ENCODE measurements at regions not wholly inside any gene's neighbourhood (a gene's known extent, or its start where the extent isn't known, plus 50 kb on each side); places are given as distances from the start of the nearest gene placed in this dataset.
"Not testable (repeated sequence)": the region's sequence is repeated elsewhere in the genome, so short reads cannot be mapped to it uniquely, and the experiment has no call there.

DNA sequence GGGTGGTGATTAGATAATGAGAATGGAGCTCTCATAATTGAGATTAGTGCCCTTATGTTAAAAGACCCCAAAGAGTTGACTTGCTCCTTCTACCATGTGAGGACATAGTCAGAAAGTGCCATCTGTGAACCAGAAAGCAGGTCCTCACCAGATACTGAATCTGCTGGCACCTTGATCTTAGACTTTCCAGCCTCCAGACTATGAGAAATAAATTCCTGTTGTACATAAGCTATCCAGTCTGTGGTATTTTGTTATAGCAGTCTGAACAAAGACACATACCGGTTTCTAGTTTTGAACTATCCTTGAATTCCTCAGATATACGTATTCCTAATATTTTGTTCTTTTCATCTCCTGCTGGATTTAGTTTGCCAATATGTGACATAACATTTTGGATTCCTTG lies 228.1 kb downstream of the FZD1 start:
- TF ChIP-seq CTCF (IDR thresholded peaks at IDR 0.05) = no peak
- no peak for TF ChIP-seq ZFX (IDR thresholded peaks at IDR 0.05; ENCODE audit: borderline replicate concordance)

DNA sequence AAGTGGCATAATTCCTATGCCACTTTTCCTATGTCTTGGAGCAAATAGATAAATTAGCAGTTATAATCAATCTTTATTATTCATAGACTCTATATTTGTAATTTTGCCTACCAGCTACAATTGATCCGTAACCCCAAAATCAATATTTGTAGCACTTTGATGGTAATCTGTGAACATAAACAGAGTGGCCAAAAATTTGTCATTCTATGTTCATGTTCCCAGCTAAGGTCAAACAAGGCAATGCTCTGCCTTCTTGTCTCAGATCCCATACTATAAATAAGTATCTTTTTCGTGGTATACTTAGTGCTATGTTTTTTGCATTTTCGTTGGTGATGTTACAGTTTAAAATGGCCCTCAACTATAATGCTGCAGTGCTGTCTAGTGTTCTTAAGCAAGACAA lies 228.5 kb downstream of the FZD1 start:
- TF ChIP-seq CTCF (IDR thresholded peaks at IDR 0.05) (no peak), ZFX (IDR thresholded peaks at IDR 0.05; ENCODE audit: borderline replicate concordance) (no peak)
- no peak overlapping the region for H3K27ac ChIP-seq

More for the DNA sequence above, 228.1 kb downstream of the FZD1 start:
- H3K27ac ChIP-seq = no peak overlapping the region

DNA sequence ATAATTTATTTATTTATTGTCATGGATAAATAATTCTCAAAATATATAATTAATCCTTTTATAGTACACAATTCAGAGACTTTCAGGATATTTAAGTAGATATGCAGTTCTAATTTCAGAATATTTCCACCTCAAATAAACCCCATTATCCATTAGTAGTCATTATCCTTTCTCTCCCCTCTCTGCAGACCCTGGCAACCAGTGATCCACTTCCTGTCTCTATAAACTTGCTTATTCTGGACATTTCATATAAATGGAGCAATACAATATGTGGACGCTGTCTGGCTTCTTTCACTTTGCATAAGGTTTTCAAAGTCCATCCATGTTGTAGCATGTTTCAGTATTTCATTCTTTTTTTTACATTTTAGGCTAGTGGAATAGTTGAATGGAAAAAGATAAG lies 230.2 kb downstream of the FZD1 start:
- no peak for TF ChIP-seq CTCF (IDR thresholded peaks at IDR 0.05)
- TF ChIP-seq ZFX (IDR thresholded peaks at IDR 0.05; ENCODE audit: borderline replicate concordance) = no peak
- H3K27ac ChIP-seq = no peak overlapping the region

- no peak overlapping the region for H3K27ac ChIP-seq
- no peak for TF ChIP-seq ZFX (IDR thresholded peaks at IDR 0.05; ENCODE audit: borderline replicate concordance)
- TF ChIP-seq CTCF (IDR thresholded peaks at IDR 0.05) = no peak
Measured at GRCh38 chr7:91496251-91496820, 232.1 kb downstream of the FZD1 start.

- H3K27ac ChIP-seq = not testable (repeated sequence)
Measured at GRCh38 chr7:91497277-91497676, 233.0 kb downstream of the FZD1 start.

DNA sequence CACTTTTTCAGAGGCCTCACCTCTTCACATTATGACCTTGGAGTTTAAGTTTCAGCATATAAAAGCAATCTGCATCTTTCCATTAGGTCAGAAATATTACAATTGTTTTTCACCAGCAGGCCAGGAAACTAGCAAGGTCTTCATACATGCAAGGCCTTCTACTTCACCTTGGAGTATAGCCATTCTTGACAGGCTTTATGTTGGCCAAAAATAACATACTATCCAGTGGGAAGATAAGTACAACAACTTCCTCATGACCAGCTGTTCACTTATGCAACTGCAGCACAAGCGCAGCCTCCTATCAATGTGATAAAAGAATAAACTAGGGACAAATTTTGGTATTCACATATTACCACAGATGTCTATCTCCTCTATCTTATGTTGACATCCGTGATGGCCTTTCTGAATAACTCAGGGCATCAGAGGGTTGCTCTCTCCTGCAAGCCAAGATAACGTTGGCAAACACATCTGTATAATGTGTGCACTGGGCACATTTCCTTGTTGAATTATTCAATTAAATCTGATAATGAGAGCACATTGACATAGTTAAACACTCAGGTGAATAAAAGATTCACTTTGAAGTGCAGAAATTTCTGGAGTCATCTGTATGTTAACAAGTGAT lies 239.8 kb downstream of the FZD1 start:
- no peak overlapping the region for H3K27ac ChIP-seq
- no peak for TF ChIP-seq ZFX (IDR thresholded peaks at IDR 0.05; ENCODE audit: borderline replicate concordance)
- TF ChIP-seq CTCF (IDR thresholded peaks at IDR 0.05) = no peak

- TF ChIP-seq CTCF (IDR thresholded peaks at IDR 0.05) (no peak), ZFX (IDR thresholded peaks at IDR 0.05; ENCODE audit: borderline replicate concordance) (no peak)
- H3K27ac ChIP-seq = no peak overlapping the region
Measured at GRCh38 chr7:91504919-91505318, 240.7 kb downstream of the FZD1 start.

- H3K27ac ChIP-seq = not testable (repeated sequence)
Measured at GRCh38 chr7:91506966-91507365, 242.7 kb downstream of the FZD1 start.

DNA sequence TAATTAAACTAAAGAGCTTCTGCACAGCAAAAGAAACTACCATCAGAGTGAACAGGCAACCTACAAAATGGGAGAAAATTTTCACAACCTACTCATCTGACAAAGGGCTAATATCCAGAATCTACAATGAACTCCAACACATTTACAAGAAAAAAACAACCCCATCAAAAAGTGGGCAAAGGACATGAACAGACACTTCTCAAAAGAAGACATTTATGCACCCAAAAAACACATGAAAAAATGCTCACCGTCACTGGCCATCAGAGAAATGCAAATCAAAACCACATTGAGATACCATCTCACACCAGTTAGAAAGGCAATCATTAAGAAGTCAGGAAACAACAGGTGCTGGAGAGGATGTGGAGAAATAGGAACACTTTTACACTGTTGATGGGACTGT lies 247.6 kb downstream of the FZD1 start:
- not testable (repeated sequence) for H3K27ac ChIP-seq

Measured in 22Rv1 (cell line).